HG03457 (cell line): ENCODE measurements at regions not wholly inside any gene's neighbourhood (a gene's known extent, or its start where the extent isn't known, plus 50 kb on each side); places are given as distances from the start of the nearest gene placed in this dataset.

Experiments used
- ATAC-seq: cut with Tn5 transposase; IDR thresholded peaks from one replicate; pipeline ENCODE4 v1.9.1; 2021; ENCODE audit warnings: moderate number of reproducible peaks; ENCODE audit not compliant: unreplicated experiment

DNA sequence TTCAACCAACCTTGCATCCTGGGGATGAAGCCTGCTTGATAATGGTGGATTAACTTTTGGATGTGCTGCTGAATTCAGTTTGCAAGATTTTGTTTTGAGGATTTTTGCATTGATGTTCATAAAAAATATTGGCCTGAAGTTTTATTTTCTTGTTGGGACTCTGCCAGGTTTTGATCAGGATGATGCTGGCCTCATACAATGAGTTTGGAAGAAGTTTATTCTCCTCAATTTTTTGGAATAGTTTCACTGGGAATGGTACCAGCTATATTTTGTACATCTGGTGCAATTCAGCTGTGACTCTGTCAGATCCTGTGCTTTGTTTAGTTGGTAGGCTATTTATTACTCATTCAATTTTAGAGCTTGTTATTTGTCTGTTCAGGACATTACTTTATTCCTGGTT is 340.3 kb upstream of the TRAM1L1 start:
- no peak for ATAC-seq

GRCh38 chr4:117428536-117428935 is 343.2 kb upstream of the TRAM1L1 start:
- no peak for ATAC-seq

GRCh38 chr4:117429061-117429460 is 343.7 kb upstream of the TRAM1L1 start:
- ATAC-seq: no peak

DNA sequence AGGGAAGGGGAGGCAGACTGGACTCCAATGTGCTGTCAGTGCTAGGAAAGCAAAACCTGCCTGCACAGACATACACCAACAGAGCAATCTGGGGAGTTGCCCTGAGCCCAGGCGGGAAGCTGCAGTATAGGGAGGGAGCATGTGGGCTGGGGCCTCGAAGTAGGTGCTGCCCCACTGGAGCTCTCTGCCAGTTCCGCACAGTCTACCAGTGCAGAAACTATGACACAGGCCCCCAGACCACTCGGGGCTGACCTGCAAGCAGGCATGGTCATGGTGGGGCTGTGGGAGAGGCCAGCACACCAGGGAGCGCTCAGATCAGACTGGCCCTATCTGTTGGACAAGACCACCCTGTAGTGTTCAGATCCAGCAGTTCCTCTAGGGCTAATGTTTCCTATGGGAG is 344.1 kb upstream of the TRAM1L1 start:
- ATAC-seq: no peak

DNA sequence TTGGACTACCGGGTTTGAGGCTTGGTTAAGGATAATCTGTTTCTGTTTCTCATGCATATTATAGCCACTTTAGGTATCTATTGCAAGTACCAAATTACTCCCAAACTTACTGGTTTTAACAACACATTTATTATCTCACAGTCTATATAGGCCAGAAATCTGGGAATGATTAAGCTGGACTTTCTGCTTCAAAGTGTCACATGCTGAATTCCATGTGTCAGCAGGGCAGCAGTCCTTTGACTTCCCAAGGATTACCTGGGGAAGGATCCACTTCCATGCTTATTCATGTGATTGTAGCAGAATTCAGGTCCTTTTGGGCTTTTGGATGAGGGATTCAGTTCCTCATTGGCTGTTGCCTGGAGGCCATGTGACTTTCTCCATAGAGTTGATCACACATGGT is 349.0 kb upstream of the TRAM1L1 start:
- ATAC-seq: no peak

GRCh38 chr4:117447925-117448324 is 362.5 kb upstream of the TRAM1L1 start:
- no peak for ATAC-seq

- no peak for ATAC-seq
These were observed 369.7 kb upstream of the TRAM1L1 start for GRCh38 chr4:117455088-117455487.

DNA sequence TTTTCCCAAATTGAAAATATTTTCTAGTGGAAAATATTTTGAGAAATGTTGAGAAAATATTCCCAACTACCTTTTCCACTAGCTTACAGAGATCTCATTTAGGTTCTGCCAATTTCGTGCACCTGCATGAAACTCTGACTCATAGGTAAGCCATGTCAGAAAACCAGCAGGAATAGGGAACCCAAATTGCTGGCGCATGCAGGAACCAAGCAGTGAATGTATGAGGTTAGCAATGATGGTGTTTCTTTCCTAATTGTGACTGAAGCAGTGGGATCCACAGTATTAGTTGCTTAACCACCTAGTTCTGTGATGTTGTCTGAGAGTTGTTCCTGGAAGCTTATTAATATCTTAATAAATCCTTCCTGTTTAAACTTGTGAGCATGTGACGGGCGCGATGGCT is 381.0 kb upstream of the TRAM1L1 start:
- ATAC-seq: no peak

DNA sequence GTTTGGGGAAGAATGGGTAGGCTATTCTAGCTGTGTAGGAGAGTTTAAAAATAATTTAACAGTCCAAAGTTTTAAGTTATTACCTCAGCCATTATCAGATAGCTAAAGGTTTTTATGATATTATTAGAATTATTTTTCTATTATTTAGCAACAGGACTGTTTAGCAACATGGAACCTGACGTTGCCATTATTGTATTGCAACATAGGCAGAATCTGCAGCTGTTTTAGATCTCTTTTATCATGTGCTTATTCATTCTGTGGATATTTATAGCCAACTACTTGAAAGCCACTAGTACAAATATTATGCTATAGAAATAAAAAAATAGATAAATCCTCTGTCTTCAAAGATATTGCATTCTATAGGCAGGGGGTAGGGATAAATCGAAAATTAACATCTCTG is 382.0 kb upstream of the TRAM1L1 start:
- ATAC-seq: no peak

- ATAC-seq: no peak
These were observed 389.6 kb upstream of the TRAM1L1 start for GRCh38 chr4:117474987-117475386.

- no peak for ATAC-seq
These were observed 392.5 kb upstream of the TRAM1L1 start for GRCh38 chr4:117477925-117478324.

DNA sequence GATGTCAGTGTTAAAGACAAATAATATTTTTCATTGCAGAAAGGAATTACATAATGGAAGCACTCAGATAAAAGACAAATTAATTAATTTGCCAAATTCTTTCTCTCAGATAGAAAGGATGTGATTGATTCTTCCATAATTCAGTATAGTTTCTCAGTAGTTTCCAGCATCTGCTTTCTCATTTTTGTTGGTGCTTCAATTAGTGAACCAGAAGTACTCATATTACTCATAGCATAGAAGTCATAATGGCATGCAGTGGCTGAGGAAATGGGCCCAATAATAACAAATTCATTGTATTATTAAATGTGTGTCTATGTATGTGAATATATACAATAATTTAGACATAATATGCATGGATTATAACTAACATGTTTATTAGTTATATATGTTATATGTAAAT is 393.3 kb upstream of the TRAM1L1 start:
- ATAC-seq: no peak

- ATAC-seq: no peak
These were observed 394.3 kb upstream of the TRAM1L1 start for GRCh38 chr4:117479673-117480072.

DNA sequence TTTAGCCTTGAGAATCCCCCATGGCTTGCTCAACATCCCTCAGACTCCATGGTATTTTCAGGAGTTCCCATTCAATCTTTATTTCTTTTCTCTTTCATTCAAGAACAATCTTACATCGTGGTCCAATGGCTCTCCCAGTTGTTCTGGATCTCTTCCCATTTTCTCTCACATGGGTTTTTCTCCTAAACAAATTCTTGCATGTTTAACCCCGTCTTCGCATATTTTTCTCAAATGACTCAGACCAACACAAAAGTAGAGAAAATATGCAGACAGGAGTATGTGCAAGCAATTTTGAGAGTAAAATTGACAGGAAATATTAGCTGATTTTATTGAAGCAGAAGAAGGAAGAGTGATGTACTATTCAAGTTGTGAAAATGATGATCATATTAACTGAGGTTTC is 396.4 kb upstream of the TRAM1L1 start:
- ATAC-seq: no peak

DNA sequence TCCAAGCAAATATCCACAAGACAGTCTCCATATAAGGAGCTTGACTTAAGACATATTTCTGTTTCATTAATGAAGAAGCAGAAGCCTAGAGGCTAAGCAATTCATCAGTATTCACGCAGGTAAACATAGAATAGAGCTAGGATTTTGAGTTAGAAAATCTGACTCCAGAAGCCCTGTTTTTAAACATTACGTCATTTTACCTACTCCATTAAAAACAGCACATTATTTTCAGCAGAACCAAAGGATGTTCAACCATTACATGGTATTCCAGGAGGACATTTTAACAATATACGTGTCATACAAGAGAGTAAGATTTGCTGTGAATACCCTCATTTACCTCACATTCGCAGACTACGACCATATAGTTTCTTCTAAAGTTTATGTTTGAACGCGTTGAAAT is 403.3 kb upstream of the TRAM1L1 start:
- ATAC-seq: no peak

DNA sequence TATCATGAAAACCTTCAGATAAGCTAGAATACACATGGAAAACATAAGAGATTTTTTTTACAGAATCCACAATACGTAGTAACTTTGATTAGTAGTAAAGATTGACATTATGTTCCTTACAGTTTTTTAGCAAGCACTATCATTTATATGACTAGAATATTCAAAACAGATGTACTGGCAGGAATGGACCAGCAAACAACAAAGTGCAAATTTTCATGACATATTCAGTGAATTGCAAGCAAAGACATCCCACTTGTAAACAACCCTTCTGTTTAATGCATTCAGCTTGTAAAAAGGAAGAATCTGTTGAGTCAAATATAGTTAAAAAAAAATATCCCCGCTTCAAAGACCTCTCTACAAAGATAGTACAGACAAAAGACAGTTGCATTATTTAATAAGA is 403.7 kb upstream of the TRAM1L1 start:
- ATAC-seq: no peak

GRCh38 chr4:117491516-117491915 is 406.1 kb upstream of the TRAM1L1 start:
- no peak for ATAC-seq

DNA sequence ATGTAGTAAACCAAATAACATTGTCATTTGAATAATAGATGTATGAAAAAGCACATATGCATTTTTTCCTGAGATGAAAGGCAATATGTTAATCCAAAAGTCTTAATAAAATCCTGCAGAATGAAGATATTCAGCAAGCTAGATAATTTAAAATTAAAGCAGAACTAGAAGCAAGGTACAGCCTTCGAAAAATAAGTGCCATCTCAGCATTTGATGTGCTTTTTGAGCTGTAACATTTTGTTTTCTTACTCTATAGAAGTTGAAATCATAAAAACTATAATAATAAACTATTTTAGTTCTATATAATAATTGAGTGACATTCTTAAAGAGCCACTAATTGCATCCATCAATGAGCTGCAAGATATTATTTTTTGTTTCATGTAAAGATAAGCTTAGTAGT is 410.4 kb upstream of the TRAM1L1 start:
- no peak for ATAC-seq

DNA sequence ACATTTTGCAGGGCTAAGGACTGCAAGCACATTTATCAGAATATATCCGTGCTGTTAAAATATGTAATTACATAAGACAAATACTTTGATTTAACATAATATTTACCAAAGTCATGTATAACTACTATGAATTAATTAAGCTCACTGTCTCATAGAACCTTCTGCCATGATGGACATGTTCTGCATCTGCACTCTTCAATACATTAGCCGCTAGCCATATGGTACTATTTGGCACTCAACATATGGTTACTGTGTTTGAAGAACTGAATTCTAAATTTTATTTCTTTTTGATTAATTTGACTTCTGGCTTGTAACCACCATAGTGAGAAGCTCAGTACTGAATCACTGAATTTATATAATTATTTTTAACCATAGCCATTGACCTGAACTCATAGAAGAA is 427.0 kb upstream of the TRAM1L1 start:
- ATAC-seq: no peak

DNA sequence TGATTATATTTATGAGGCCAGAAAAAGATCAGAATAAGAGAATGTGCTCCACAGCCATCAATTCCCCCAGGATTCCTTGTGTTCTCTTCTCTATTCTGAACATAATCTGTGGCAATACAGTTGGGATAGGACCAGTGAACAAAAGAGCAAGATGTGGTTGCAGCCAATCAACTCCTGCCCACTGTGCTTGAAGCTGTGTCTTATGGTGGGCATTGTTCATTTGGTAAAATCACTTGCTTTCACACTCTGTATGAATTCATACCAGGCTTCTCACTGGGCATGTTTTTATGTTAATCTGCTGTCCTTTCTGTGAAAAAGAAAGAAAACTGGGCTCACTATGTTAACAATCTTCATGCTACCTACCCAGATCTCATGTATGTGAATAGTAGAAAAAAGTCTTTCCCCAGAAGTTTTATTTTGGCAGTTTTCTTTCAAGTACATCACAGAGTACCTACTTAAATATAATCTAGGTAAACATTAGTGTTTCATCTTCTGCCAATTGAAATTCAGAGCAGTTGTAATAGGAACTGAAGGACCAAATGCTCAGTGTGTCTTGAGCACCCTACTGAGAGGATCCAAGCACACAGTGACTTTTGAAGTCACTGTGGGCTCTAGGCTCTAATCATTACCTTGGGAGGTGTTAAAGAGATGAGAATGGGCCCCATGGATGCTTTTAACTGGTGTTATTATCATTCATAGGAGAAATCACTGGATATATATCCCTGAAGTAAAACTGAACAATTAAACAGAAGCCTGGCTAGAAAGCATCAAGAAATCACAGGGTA is 429.2 kb upstream of the TRAM1L1 start:
- ATAC-seq: no peak

- no peak for ATAC-seq
These were observed 430.5 kb upstream of the TRAM1L1 start for GRCh38 chr4:117515921-117516320.

GRCh38 chr4:117527601-117528000 is 442.2 kb upstream of the TRAM1L1 start:
- ATAC-seq: no peak

- no peak for ATAC-seq
These were observed 444.0 kb upstream of the TRAM1L1 start for GRCh38 chr4:117529401-117529800.
